ENCODE measurements at regions not wholly inside any gene's neighbourhood (a gene's known extent, or its start where the extent isn't known, plus 50 kb on each side); places are given as distances from the start of the nearest gene placed in this dataset.

DNA sequence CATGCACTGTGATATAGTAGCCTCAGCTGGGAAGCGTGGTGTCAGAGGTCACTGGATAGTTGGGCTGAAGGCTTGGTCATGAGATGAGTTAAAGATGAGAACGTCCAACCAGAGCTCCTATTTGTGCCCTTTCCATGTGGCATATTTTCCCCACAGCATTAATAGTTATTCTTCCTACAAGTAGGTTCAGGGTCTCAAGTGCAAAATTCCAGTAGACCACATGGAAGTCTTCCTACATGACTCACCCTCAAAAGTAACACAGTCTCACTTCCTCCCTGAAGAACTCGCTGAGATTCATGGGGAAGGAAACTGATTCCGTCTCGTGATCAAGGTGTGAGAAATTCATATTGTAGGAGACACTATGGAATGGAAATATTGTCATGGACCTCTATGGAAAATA is 1212.5 kb upstream of the PRKX start:
- Histone ChIP-seq H3K9ac (ENCODE audit: insufficient read length, low read depth) (no peak overlapping the region), H3K4me3 (ENCODE audit: insufficient read length, low read depth) (no peak overlapping the region), H3K27me3 (ENCODE audit: insufficient read depth, insufficient read length) (no peaks in the 10 kb centered on the region), H3K36me3 (ENCODE audit: insufficient read depth, insufficient read length, low read length) (no peaks in the 10 kb centered on the region), H3K9me3 (ENCODE audit: insufficient read depth, low read length) (no peaks in the 10 kb centered on the region), H3K4me1 (ENCODE audit: insufficient read depth, insufficient read length) (no peaks in the 10 kb centered on the region)
- TF ChIP-seq SUZ12 (IDR thresholded peaks at IDR 0.05; ENCODE audit: extremely low read depth, insufficient read depth, insufficient read length) (no peak), YY1 (IDR thresholded peaks at IDR 0.05; ENCODE audit: insufficient read depth, insufficient read length) (no peak), ZNF274 (IDR thresholded peaks at IDR 0.05; ENCODE audit: low read depth, low read length) (no peak)
- no peak for DNase-seq (ENCODE audit: low read depth, low spot score)

DNA sequence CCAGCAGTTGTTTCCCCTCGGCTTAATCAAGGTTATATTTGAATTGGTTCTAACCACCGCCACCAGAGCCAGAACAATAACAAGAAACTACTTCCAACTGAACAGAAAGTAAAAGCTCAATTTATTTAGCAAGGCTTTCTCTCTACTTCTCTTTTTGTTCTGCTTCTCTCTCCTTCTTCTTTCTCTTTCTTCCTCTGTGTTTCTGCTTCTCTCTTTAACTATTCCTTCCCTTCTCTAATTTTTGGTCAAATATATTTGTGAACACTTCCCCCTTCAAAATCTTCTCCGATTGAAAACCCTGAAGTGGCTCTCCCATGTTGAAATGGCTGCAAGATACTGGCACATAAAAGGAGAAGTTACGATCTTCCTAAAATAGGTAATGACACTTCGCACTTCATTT is 1195.9 kb upstream of the PRKX start:
- Histone ChIP-seq H3K27me3 (ENCODE audit: insufficient read depth, insufficient read length) (no peaks in the 10 kb centered on the region), H3K9me3 (ENCODE audit: insufficient read depth, low read length) (no peaks in the 10 kb centered on the region), H3K4me3 (ENCODE audit: insufficient read length, low read depth) (no peak overlapping the region), H3K36me3 (ENCODE audit: insufficient read depth, insufficient read length, low read length) (no peaks in the 10 kb centered on the region), H3K9ac (ENCODE audit: insufficient read length, low read depth) (no peak overlapping the region), H3K4me1 (ENCODE audit: insufficient read depth, insufficient read length) (no peaks in the 10 kb centered on the region)
- DNase-seq (ENCODE audit: low read depth, low spot score): no peak
- TF ChIP-seq ZNF274 (IDR thresholded peaks at IDR 0.05; ENCODE audit: low read depth, low read length) (no peak), SUZ12 (IDR thresholded peaks at IDR 0.05; ENCODE audit: extremely low read depth, insufficient read depth, insufficient read length) (no peak), YY1 (IDR thresholded peaks at IDR 0.05; ENCODE audit: insufficient read depth, insufficient read length) (no peak)

DNA sequence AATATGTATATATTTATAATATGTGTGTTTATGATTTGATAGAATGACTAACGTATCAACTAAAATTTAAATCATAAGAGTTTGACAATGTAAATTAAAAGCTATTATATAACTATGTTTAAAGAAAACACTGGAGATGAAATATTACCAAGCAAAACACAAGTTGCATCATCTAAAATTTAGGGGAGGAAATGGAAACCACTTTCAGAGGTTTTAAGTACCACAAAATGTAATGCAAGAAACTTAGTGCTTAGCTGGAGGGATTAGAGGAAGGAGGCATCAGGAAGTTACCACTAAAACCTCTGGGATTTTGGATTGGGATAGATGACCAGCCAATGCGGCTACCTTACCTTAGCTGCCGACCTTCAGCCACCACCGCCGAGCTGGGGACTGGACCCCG is 1192.1 kb upstream of the PRKX start:
- TF ChIP-seq SUZ12 (IDR thresholded peaks at IDR 0.05; ENCODE audit: extremely low read depth, insufficient read depth, insufficient read length) (no peak), ZNF274 (IDR thresholded peaks at IDR 0.05; ENCODE audit: low read depth, low read length) (no peak), YY1 (IDR thresholded peaks at IDR 0.05; ENCODE audit: insufficient read depth, insufficient read length) (no peak)
- H3K36me3 ChIP-seq (ENCODE audit: insufficient read depth, insufficient read length, low read length): no peaks in the 10 kb centered on the region
- no peaks in the 10 kb centered on the region for H3K4me1 ChIP-seq (ENCODE audit: insufficient read depth, insufficient read length)
- no peaks in the 10 kb centered on the region for H3K9me3 ChIP-seq (ENCODE audit: insufficient read depth, low read length)
- no peak for DNase-seq (ENCODE audit: low read depth, low spot score)
- no peak overlapping the region for H3K9ac ChIP-seq (ENCODE audit: insufficient read length, low read depth)
- H3K27me3 ChIP-seq (ENCODE audit: insufficient read depth, insufficient read length): no peaks in the 10 kb centered on the region
- H3K4me3 ChIP-seq (ENCODE audit: insufficient read length, low read depth): no peak overlapping the region

DNA sequence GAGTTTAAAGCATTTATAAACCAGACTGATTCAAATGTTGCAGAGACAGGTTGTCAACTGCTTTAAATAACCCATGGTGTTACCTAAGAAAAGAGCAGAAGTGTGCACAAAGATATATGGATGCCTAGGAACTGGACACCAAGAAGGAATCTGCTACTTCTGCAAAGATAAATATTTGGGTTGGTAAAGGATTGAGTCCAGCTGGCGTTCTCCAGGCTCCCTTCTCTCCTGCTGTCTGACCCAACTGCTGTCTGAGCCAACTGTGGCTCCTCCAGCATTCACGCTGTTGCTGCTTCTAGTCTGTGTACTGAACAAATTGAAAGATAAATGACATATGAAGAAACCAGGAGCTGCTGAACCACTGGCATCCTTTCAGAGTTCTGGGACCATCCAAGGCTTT is 1167.8 kb upstream of the PRKX start:
- no peak overlapping the region for H3K4me3 ChIP-seq (ENCODE audit: insufficient read length, low read depth)
- no peak overlapping the region for H3K9ac ChIP-seq (ENCODE audit: insufficient read length, low read depth)

DNA sequence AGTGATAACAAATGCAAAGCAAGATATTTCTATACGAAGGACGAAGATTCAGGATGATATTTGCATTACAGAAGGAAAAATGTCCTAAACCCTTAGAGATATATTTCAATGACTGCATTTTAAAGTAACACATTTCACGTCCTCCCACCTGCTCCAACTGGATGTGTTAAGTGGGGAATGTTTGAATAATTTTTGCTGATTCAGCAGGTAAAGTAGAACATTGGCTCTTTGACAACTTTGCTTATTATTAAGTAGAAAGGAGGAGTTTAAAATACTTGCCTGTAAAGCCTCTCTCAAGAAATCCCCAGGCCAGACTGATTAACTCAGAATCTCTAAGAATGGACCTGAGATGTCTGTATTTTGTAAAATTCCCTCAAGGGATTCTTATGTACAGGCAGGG is 1165.2 kb upstream of the PRKX start:
- Histone ChIP-seq H3K9me3 (ENCODE audit: insufficient read depth, low read length) (no peaks in the 10 kb centered on the region), H3K4me3 (ENCODE audit: insufficient read length, low read depth) (no peak overlapping the region), H3K36me3 (ENCODE audit: insufficient read depth, insufficient read length, low read length) (no peaks in the 10 kb centered on the region), H3K9ac (ENCODE audit: insufficient read length, low read depth) (no peak overlapping the region), H3K27me3 (ENCODE audit: insufficient read depth, insufficient read length) (no peaks in the 10 kb centered on the region), H3K4me1 (ENCODE audit: insufficient read depth, insufficient read length) (no peaks in the 10 kb centered on the region)
- DNase-seq (ENCODE audit: low read depth, low spot score): no peak
- TF ChIP-seq SUZ12 (IDR thresholded peaks at IDR 0.05; ENCODE audit: extremely low read depth, insufficient read depth, insufficient read length) (no peak), YY1 (IDR thresholded peaks at IDR 0.05; ENCODE audit: insufficient read depth, insufficient read length) (no peak), ZNF274 (IDR thresholded peaks at IDR 0.05; ENCODE audit: low read depth, low read length) (no peak)

More for the DNA sequence above, 1167.8 kb upstream of the PRKX start:
- no peak for DNase-seq (ENCODE audit: low read depth, low spot score)
- TF ChIP-seq YY1 (IDR thresholded peaks at IDR 0.05; ENCODE audit: insufficient read depth, insufficient read length): no peak
- no peak for TF ChIP-seq ZNF274 (IDR thresholded peaks at IDR 0.05; ENCODE audit: low read depth, low read length)
- TF ChIP-seq SUZ12 (IDR thresholded peaks at IDR 0.05; ENCODE audit: extremely low read depth, insufficient read depth, insufficient read length): no peak
- Histone ChIP-seq H3K36me3 (ENCODE audit: insufficient read depth, insufficient read length, low read length) (no peaks in the 10 kb centered on the region), H3K27me3 (ENCODE audit: insufficient read depth, insufficient read length) (no peaks in the 10 kb centered on the region), H3K9me3 (ENCODE audit: insufficient read depth, low read length) (no peaks in the 10 kb centered on the region), H3K4me1 (ENCODE audit: insufficient read depth, insufficient read length) (no peaks in the 10 kb centered on the region)

DNA sequence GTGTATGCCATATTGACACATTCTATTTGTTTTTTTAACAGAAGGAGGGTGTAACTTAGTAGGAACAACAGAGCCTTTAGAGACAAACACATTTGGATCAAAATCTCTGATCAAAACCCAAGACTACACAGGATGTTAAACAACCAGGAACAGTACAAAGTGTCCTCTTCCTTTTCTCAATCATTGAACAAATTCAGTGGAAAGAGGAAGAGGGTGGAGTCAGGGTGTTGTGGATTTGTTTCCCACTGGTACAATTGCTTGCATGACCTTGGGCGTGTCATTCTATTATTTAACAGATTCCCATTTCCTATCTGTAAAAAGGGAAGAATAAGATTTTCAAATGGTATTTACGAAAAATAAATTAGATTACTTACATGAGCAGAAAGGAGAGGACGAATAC is 1162.8 kb upstream of the PRKX start:
- H3K4me1 ChIP-seq (ENCODE audit: insufficient read depth, insufficient read length): no peaks in the 10 kb centered on the region
- H3K36me3 ChIP-seq (ENCODE audit: insufficient read depth, insufficient read length, low read length): no peaks in the 10 kb centered on the region
- H3K4me3 ChIP-seq (ENCODE audit: insufficient read length, low read depth): no peak overlapping the region
- no peaks in the 10 kb centered on the region for H3K9me3 ChIP-seq (ENCODE audit: insufficient read depth, low read length)
- no peaks in the 10 kb centered on the region for H3K27me3 ChIP-seq (ENCODE audit: insufficient read depth, insufficient read length)
- TF ChIP-seq SUZ12 (IDR thresholded peaks at IDR 0.05; ENCODE audit: extremely low read depth, insufficient read depth, insufficient read length): no peak
- no peak for TF ChIP-seq YY1 (IDR thresholded peaks at IDR 0.05; ENCODE audit: insufficient read depth, insufficient read length)
- TF ChIP-seq ZNF274 (IDR thresholded peaks at IDR 0.05; ENCODE audit: low read depth, low read length): no peak
- no peak for DNase-seq (ENCODE audit: low read depth, low spot score)
- H3K9ac ChIP-seq (ENCODE audit: insufficient read length, low read depth): no peak overlapping the region

DNA sequence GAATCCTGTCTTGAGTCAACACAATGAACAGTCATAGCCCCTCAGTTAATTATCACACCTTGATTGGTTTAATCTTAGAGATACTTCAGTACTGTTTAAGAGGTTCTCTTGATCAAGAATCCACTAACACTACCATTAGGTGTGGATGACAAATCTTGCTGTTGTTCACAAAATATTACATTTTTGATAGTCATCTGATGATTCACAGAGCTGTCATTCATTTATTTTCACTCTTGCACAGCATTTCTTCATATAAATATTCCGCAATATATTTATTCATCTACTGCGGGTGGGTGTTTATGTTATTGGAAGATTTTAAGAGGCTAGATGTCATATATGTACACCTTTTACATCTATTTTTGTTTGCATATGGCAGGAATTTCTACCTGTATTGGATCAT is 1138.1 kb upstream of the PRKX start:
- DNase-seq (ENCODE audit: low read depth, low spot score): no peak
- H3K27me3 ChIP-seq (ENCODE audit: insufficient read depth, insufficient read length): no peaks in the 10 kb centered on the region
- no peaks in the 10 kb centered on the region for H3K36me3 ChIP-seq (ENCODE audit: insufficient read depth, insufficient read length, low read length)
- no peak overlapping the region for H3K9ac ChIP-seq (ENCODE audit: insufficient read length, low read depth)
- no peaks in the 10 kb centered on the region for H3K9me3 ChIP-seq (ENCODE audit: insufficient read depth, low read length)
- no peak overlapping the region for H3K4me3 ChIP-seq (ENCODE audit: insufficient read length, low read depth)
- TF ChIP-seq YY1 (IDR thresholded peaks at IDR 0.05; ENCODE audit: insufficient read depth, insufficient read length) (no peak), ZNF274 (IDR thresholded peaks at IDR 0.05; ENCODE audit: low read depth, low read length) (no peak), SUZ12 (IDR thresholded peaks at IDR 0.05; ENCODE audit: extremely low read depth, insufficient read depth, insufficient read length) (no peak)
- H3K4me1 ChIP-seq (ENCODE audit: insufficient read depth, insufficient read length): no peaks in the 10 kb centered on the region

DNA sequence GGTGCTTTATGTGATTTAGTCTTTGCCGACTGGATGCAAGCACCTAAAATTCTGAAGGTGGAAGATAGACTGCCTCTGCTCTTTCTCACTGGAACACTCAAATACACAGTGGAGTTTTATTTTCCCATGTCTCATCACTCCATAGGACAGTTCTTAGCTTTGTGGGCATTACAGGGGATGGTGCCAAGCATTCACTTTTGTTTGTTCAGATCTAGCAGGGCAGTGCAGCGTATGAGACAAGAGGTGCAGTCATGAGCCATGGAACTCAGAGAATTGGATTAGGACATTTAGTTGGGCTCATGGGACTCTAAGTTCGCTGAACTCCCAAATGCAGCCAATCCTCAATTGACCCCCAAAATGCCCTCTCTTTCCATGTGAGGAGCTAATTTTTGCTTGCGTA is 1136.9 kb upstream of the PRKX start:
- Histone ChIP-seq H3K4me1 (ENCODE audit: insufficient read depth, insufficient read length) (no peaks in the 10 kb centered on the region), H3K9ac (ENCODE audit: insufficient read length, low read depth) (no peak overlapping the region), H3K4me3 (ENCODE audit: insufficient read length, low read depth) (no peak overlapping the region), H3K9me3 (ENCODE audit: insufficient read depth, low read length) (no peaks in the 10 kb centered on the region), H3K36me3 (ENCODE audit: insufficient read depth, insufficient read length, low read length) (no peaks in the 10 kb centered on the region), H3K27me3 (ENCODE audit: insufficient read depth, insufficient read length) (no peaks in the 10 kb centered on the region)
- no peak for TF ChIP-seq YY1 (IDR thresholded peaks at IDR 0.05; ENCODE audit: insufficient read depth, insufficient read length)
- no peak for TF ChIP-seq ZNF274 (IDR thresholded peaks at IDR 0.05; ENCODE audit: low read depth, low read length)
- TF ChIP-seq SUZ12 (IDR thresholded peaks at IDR 0.05; ENCODE audit: extremely low read depth, insufficient read depth, insufficient read length): no peak
- no peak for DNase-seq (ENCODE audit: low read depth, low spot score)

All from NT2/D1 (cell line).